C4-2B (cell line): ENCODE measurements at regions not wholly inside any gene's neighbourhood (a gene's known extent, or its start where the extent isn't known, plus 50 kb on each side); places are given as distances from the start of the nearest gene placed in this dataset.

Experiments
- H3K27ac ChIP-seq: fragments of 450-650 bp; 2 replicates; pipeline ENCODE4 v1.5.1; 2017
- ZFX ChIP-seq: fragments of 450-650 bp; IDR thresholded peaks from 2 replicates; pipeline ENCODE4 v1.6.1; 2017
- TF ChIP-seq, protein P1 (sequence below): fragments of 450-650 bp; conservative IDR thresholded peaks from 2 replicates; pipeline ENCODE4 v1.5.1; 2017; ENCODE audit warnings: mild to moderate bottlenecking

DNA sequence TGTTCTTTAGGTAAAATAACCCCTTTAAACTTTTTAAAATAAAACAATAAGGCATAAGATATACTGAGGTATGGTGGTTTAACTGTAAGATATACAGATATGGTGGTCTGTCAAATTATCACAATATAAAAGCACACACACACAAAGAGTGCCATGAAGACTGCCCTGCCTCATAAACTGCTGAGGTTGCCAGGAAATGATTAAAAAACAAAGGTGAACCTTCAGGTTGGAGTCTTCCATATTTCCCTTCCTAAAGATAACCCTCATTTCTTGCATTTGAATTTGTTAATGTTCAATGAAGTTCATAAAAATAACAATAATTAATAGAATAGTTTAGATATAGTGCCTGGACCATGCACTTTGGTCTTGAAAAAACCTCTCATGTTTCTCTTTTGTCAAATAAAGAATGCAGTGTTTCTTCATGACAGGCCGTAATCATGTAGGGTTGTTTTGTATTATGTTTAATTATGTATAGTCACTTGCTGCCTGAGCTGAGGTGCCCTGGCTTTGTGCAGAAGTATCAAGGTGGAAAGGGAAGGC is 123.6 kb upstream of the B3GALT2 start:
- no peak for TF ChIP-seq ZFX
- TF ChIP-seq, protein P1, sequence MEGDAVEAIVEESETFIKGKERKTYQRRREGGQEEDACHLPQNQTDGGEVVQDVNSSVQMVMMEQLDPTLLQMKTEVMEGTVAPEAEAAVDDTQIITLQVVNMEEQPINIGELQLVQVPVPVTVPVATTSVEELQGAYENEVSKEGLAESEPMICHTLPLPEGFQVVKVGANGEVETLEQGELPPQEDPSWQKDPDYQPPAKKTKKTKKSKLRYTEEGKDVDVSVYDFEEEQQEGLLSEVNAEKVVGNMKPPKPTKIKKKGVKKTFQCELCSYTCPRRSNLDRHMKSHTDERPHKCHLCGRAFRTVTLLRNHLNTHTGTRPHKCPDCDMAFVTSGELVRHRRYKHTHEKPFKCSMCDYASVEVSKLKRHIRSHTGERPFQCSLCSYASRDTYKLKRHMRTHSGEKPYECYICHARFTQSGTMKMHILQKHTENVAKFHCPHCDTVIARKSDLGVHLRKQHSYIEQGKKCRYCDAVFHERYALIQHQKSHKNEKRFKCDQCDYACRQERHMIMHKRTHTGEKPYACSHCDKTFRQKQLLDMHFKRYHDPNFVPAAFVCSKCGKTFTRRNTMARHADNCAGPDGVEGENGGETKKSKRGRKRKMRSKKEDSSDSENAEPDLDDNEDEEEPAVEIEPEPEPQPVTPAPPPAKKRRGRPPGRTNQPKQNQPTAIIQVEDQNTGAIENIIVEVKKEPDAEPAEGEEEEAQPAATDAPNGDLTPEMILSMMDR: no peak
- no peak overlapping the region for H3K27ac ChIP-seq

DNA sequence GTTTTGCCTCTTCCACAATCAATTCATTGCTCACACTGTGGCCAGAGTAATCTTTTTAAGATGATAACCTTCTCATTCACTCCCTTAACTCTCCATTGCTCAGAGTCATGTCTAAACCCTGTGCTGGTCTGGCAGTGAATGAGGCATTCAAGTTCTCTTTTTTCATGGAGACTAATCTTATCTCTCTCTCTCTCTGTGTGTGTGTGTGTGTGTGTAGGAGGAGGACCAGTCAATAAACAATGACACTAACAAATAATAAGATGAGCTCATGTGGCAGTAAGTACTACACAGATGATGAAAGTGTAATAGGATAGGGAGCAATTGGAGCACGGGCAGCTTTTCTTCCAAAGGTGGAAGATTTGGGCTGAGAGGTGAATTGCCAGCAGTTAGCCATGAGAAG is 122.0 kb upstream of the B3GALT2 start:
- H3K27ac ChIP-seq: no peak overlapping the region
- TF ChIP-seq, protein P1: no peak
- no peak for TF ChIP-seq ZFX

DNA sequence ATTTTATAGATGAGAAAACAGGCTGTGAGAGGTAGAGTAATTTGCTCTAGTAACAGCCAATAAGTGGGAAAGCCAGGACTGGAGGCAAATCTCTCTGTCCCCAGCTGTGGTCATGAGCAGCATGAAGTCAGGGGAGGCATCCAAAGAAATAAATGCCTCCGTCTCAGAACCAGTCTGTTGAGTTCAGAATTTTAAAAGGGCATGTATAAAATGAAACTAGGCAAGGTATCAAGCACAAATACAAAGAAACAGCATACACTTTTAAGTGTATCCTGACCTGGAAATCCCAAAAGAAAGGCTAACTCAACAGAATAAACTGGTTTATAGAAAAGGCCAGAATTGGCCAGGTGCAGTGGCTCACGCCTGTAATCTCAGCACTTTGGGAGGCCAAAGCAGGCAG is 120.0 kb upstream of the B3GALT2 start:
- TF ChIP-seq ZFX: no peak
- TF ChIP-seq, protein P1: no peak
- no peak overlapping the region for H3K27ac ChIP-seq
